ENCODE measurements at regions not wholly inside any gene's neighbourhood (a gene's known extent, or its start where the extent isn't known, plus 50 kb on each side); places are given as distances from the start of the nearest gene placed in this dataset.

DNA sequence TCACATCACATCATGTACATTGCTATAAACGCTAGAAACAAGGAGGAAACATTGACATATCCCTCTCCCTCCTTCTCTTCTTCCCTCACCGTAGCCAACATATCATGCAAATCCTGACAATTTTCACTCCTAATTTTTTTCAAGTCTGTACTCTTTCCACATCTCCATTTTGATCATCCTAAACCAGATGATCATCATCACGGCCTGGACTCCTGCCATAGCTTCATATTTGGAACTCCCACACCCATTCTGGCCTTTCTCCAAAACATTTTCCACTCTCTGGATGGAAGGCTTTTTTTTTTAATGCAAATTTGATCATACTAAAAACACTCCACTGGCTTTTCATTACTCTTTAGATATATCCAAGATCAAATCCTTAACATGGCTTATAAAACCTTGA is 248.0 kb upstream of the CNTN3 start:
- no peaks in the 10 kb centered on the region for H3K4me1 ChIP-seq (ENCODE audit: insufficient read depth, low read length, severe bottlenecking)

DNA sequence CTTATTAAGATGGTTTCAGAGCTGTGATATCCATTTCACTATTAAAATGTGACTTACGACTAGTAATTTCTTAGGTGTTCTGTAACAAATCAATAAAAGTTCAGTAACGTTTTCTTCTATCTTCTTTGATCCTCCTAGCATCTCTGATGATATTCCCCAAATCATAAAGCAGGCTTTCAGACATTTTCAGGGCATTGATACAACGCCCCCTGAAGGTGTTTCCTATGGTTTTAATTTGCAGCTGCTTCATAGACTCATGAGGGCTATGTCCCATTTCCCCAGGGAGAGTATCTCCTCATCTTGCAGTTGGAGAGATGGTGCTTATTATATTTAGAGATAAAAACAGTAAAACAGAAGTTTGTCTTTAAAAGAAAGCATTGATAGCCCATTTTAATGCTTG is 246.8 kb upstream of the CNTN3 start:
- TF ChIP-seq EZH2 (IDR thresholded peaks at IDR 0.05; ENCODE audit: borderline replicate concordance, low read length), result no peak
- TF ChIP-seq, protein P1, sequence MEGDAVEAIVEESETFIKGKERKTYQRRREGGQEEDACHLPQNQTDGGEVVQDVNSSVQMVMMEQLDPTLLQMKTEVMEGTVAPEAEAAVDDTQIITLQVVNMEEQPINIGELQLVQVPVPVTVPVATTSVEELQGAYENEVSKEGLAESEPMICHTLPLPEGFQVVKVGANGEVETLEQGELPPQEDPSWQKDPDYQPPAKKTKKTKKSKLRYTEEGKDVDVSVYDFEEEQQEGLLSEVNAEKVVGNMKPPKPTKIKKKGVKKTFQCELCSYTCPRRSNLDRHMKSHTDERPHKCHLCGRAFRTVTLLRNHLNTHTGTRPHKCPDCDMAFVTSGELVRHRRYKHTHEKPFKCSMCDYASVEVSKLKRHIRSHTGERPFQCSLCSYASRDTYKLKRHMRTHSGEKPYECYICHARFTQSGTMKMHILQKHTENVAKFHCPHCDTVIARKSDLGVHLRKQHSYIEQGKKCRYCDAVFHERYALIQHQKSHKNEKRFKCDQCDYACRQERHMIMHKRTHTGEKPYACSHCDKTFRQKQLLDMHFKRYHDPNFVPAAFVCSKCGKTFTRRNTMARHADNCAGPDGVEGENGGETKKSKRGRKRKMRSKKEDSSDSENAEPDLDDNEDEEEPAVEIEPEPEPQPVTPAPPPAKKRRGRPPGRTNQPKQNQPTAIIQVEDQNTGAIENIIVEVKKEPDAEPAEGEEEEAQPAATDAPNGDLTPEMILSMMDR (IDR thresholded peaks at IDR 0.05; ENCODE audit: low read length), result no peak
- H3K27ac ChIP-seq (ENCODE audit: low read depth, low read length, poor library complexity, severe bottlenecking), result no peak overlapping the region
- no peaks in the 10 kb centered on the region for H4K20me1 ChIP-seq (ENCODE audit: insufficient read depth, low read length)
- no peaks in the 10 kb centered on the region for H3K9me3 ChIP-seq (ENCODE audit: low read length)
- H3K4me3 ChIP-seq (ENCODE audit: low read depth, low read length, poor library complexity, severe bottlenecking), result no peak overlapping the region
- no peak overlapping the region for H3K4me2 ChIP-seq (ENCODE audit: low read length)
- no peaks in the 10 kb centered on the region for H3K9me2 ChIP-seq (ENCODE audit: low read depth, low read length)
- H3F3A ChIP-seq (ENCODE audit: insufficient read depth, low read length), result no peaks in the 10 kb centered on the region
- no peaks in the 10 kb centered on the region for H3K27me3 ChIP-seq (ENCODE audit: insufficient read depth, low read length)
- H3K79me2 ChIP-seq (ENCODE audit: insufficient read depth, low read length), result no peaks in the 10 kb centered on the region
- H2AFZ ChIP-seq (ENCODE audit: low read length), result no peak overlapping the region
- no peak overlapping the region for H3K9ac ChIP-seq (ENCODE audit: low read length)
- no peaks in the 10 kb centered on the region for H3K36me3 ChIP-seq (ENCODE audit: insufficient read depth, low read length)
- no peaks in the 10 kb centered on the region for H3K4me1 ChIP-seq (ENCODE audit: insufficient read depth, low read length, severe bottlenecking)

More for the DNA sequence above, 248.0 kb upstream of the CNTN3 start:
- no peak overlapping the region for H2AFZ ChIP-seq (ENCODE audit: low read length)
- no peaks in the 10 kb centered on the region for H3K36me3 ChIP-seq (ENCODE audit: insufficient read depth, low read length)
- no peak overlapping the region for H3K4me3 ChIP-seq (ENCODE audit: low read depth, low read length, poor library complexity, severe bottlenecking)
- H3F3A ChIP-seq (ENCODE audit: insufficient read depth, low read length), result no peaks in the 10 kb centered on the region
- H3K9me2 ChIP-seq (ENCODE audit: low read depth, low read length), result no peaks in the 10 kb centered on the region
- H3K27me3 ChIP-seq (ENCODE audit: insufficient read depth, low read length), result no peaks in the 10 kb centered on the region
- no peaks in the 10 kb centered on the region for H4K20me1 ChIP-seq (ENCODE audit: insufficient read depth, low read length)
- no peak overlapping the region for H3K9ac ChIP-seq (ENCODE audit: low read length)
- no peak for TF ChIP-seq EZH2 (IDR thresholded peaks at IDR 0.05; ENCODE audit: borderline replicate concordance, low read length)
- TF ChIP-seq, protein P1 (IDR thresholded peaks at IDR 0.05; ENCODE audit: low read length), result no peak
- no peaks in the 10 kb centered on the region for H3K79me2 ChIP-seq (ENCODE audit: insufficient read depth, low read length)
- no peak overlapping the region for H3K27ac ChIP-seq (ENCODE audit: low read depth, low read length, poor library complexity, severe bottlenecking)
- no peaks in the 10 kb centered on the region for H3K9me3 ChIP-seq (ENCODE audit: low read length)
- H3K4me2 ChIP-seq (ENCODE audit: low read length), result no peak overlapping the region

DNA sequence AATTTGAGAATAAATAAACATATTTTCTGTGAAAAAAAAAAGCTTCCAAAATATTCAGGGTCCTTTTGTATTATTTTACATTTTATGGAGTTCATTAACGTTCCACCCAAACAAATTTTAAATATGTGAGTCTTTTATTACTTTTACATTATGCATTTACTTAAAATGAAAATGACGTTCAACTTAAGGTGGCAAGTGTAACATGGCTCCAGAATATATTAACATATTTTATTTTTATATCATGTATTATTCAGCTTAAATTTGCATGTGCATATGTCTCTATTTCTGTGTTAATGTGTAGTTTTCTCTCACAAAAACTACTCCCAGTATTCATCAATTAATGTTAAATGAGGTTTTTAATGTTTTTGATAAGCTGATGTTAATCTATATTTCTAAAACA is 243.6 kb upstream of the CNTN3 start:
- Histone ChIP-seq H2AFZ (ENCODE audit: low read length) (no peak overlapping the region), H3K4me3 (ENCODE audit: low read depth, low read length, poor library complexity, severe bottlenecking) (no peak overlapping the region), H3K36me3 (ENCODE audit: insufficient read depth, low read length) (no peaks in the 10 kb centered on the region), H3K9ac (ENCODE audit: low read length) (no peak overlapping the region), H3K4me1 (ENCODE audit: insufficient read depth, low read length, severe bottlenecking) (no peaks in the 10 kb centered on the region), H3K9me2 (ENCODE audit: low read depth, low read length) (no peaks in the 10 kb centered on the region), H4K20me1 (ENCODE audit: insufficient read depth, low read length) (no peaks in the 10 kb centered on the region), H3K4me2 (ENCODE audit: low read length) (no peak overlapping the region), H3K27me3 (ENCODE audit: insufficient read depth, low read length) (no peaks in the 10 kb centered on the region), H3K79me2 (ENCODE audit: insufficient read depth, low read length) (no peaks in the 10 kb centered on the region), H3K9me3 (ENCODE audit: low read length) (no peaks in the 10 kb centered on the region), H3F3A (ENCODE audit: insufficient read depth, low read length) (no peaks in the 10 kb centered on the region), H3K27ac (ENCODE audit: low read depth, low read length, poor library complexity, severe bottlenecking) (no peak overlapping the region)
- TF ChIP-seq, protein P1 (IDR thresholded peaks at IDR 0.05; ENCODE audit: low read length), result no peak
- no peak for TF ChIP-seq EZH2 (IDR thresholded peaks at IDR 0.05; ENCODE audit: borderline replicate concordance, low read length)

Data from OCI-LY1 (cell line).